22Rv1 (cell line): ENCODE measurements at regions not wholly inside any gene's neighbourhood (a gene's known extent, or its start where the extent isn't known, plus 50 kb on each side); places are given as distances from the start of the nearest gene placed in this dataset.
"Not testable (repeated sequence)": the region's sequence is repeated elsewhere in the genome, so short reads cannot be mapped to it uniquely, and the experiment has no call there.

Experiments used
- CTCF ChIP-seq: fragments of 450-650 bp; IDR thresholded peaks from 2 replicates; pipeline ENCODE4 v1.5.1; 2017; ENCODE audit warnings: mild to moderate bottlenecking
- ZFX ChIP-seq: fragments of 450-650 bp; IDR thresholded peaks from 2 replicates; pipeline ENCODE4 v1.6.1; 2017; ENCODE audit warnings: antibody characterized with exemption, borderline replicate concordance

GRCh38 chr9:39503178-39503577, 147.7 kb downstream of the SPATA31A1 start:
- TF ChIP-seq CTCF, ZFX: not testable (repeated sequence)
